ENCODE measurements at regions not wholly inside any gene's neighbourhood (a gene's known extent, or its start where the extent isn't known, plus 50 kb on each side); places are given as distances from the start of the nearest gene placed in this dataset.

GRCh38 chrX:11050013-11050412 lies 61.1 kb upstream of the HCCS start:
- H3K36me3 ChIP-seq, result no peaks in the 10 kb centered on the region
- no peak overlapping the region for H3K27ac ChIP-seq
- H3K9me3 ChIP-seq, result no peaks in the 10 kb centered on the region
- no peak for ATAC-seq
- TF ChIP-seq POLR2AphosphoS5 (IDR thresholded peaks at IDR 0.05), result no peak
- TF ChIP-seq EP300 (IDR thresholded peaks at IDR 0.05), result no peak
- TF ChIP-seq CTCF (IDR thresholded peaks at IDR 0.05), result no peak
- no peak for TF ChIP-seq POLR2A (IDR thresholded peaks at IDR 0.05)
- no peak overlapping the region for H3K4me3 ChIP-seq
- WGBS, 2 donors (ENCODE audit: low coverage in 1 of 2), result 73% methylated on average over 2 of the region's 2 CpGs; no CpG with 5 or more reads in 1 of the 2 donors
- no peaks in the 10 kb centered on the region for H3K27me3 ChIP-seq
- H3K4me1 ChIP-seq, result no peaks in the 10 kb centered on the region

GRCh38 chrX:11053351-11053750 lies 57.8 kb upstream of the HCCS start:
- Histone ChIP-seq H3K27ac (no peak overlapping the region), H3K36me3 (no peaks in the 10 kb centered on the region), H3K27me3 (no peaks in the 10 kb centered on the region), H3K4me3 (no peak overlapping the region), H3K4me1 (no peaks in the 10 kb centered on the region), H3K9me3 (no peaks in the 10 kb centered on the region)
- no peak for TF ChIP-seq CTCF (IDR thresholded peaks at IDR 0.05)
- TF ChIP-seq POLR2A (IDR thresholded peaks at IDR 0.05), result no peak
- TF ChIP-seq EP300 (IDR thresholded peaks at IDR 0.05), result no peak
- TF ChIP-seq POLR2AphosphoS5 (IDR thresholded peaks at IDR 0.05), result no peak
- ATAC-seq, result no peak

GRCh38 chrX:11056322-11057176 lies 54.6 kb upstream of the HCCS start:
- TF ChIP-seq POLR2AphosphoS5 (IDR thresholded peaks at IDR 0.05) (no peak), CTCF (IDR thresholded peaks at IDR 0.05) (no peak), EP300 (IDR thresholded peaks at IDR 0.05) (no peak)
- H3K9me3 ChIP-seq, result no peaks in the 10 kb centered on the region
- WGBS, 2 donors (ENCODE audit: low coverage in 1 of 2), result 79% methylated on average over 2 of the region's 2 CpGs; no CpG with 5 or more reads in 1 of the 2 donors
- no peaks in the 10 kb centered on the region for H3K36me3 ChIP-seq
- no peak overlapping the region for H3K27ac ChIP-seq
- H3K27me3 ChIP-seq, result no peaks in the 10 kb centered on the region
- H3K4me3 ChIP-seq, result no peak overlapping the region
- no peak for ATAC-seq
- no peaks in the 10 kb centered on the region for H3K4me1 ChIP-seq

- 71 to 88% methylated on average over 2 of the region's 2 CpGs for WGBS, 2 donors (ENCODE audit: low coverage in 1 of 2)
- Histone ChIP-seq H3K4me1 (no peaks in the 10 kb centered on the region), H3K36me3 (no peaks in the 10 kb centered on the region), H3K4me3 (no peak overlapping the region), H3K9me3 (no peaks in the 10 kb centered on the region), H3K27ac (no peak overlapping the region), H3K27me3 (no peaks in the 10 kb centered on the region)
- no peak for ATAC-seq
- TF ChIP-seq EP300 (IDR thresholded peaks at IDR 0.05), result no peak
- TF ChIP-seq POLR2A (IDR thresholded peaks at IDR 0.05), result no peak
- no peak for TF ChIP-seq POLR2AphosphoS5 (IDR thresholded peaks at IDR 0.05)
- TF ChIP-seq CTCF (IDR thresholded peaks at IDR 0.05), result no peak
These were observed 51.2 kb upstream of the HCCS start for GRCh38 chrX:11059933-11060332.

All from gastroesophageal sphincter (tissue), 4 donors.